WI38 (cell line): ENCODE measurements at regions not wholly inside any gene's neighbourhood (a gene's known extent, or its start where the extent isn't known, plus 50 kb on each side); places are given as distances from the start of the nearest gene placed in this dataset.
"Not testable (repeated sequence)": the region's sequence is repeated elsewhere in the genome, so short reads cannot be mapped to it uniquely, and the experiment has no call there.

Experiments
- H3K4me3 ChIP-seq: 2 replicates; pipeline ENCODE4 v1.5.1; 2011; ENCODE audit warnings: low read depth, mild to moderate bottlenecking, control low read depth, low read length
- CTCF ChIP-seq: IDR thresholded peaks from 2 replicates; pipeline ENCODE4 v1.5.1; 2012; ENCODE audit warnings: low read depth, mild to moderate bottlenecking, control low read depth, low read length

- no peak for TF ChIP-seq CTCF
- no peak overlapping the region for H3K4me3 ChIP-seq
These were observed 80.2 kb downstream of the RGS2 start for GRCh38 chr1:192889082-192889481.

GRCh38 chr1:192890134-192890533 lies 81.3 kb downstream of the RGS2 start:
- H3K4me3 ChIP-seq, result no peak overlapping the region
- no peak for TF ChIP-seq CTCF

- no peak for TF ChIP-seq CTCF
- no peak overlapping the region for H3K4me3 ChIP-seq
These were observed 84.1 kb downstream of the RGS2 start for GRCh38 chr1:192892934-192893333.

GRCh38 chr1:192895487-192895886 lies 86.6 kb downstream of the RGS2 start:
- H3K4me3 ChIP-seq, result not testable (repeated sequence)

- no peak for TF ChIP-seq CTCF
- H3K4me3 ChIP-seq, result no peak overlapping the region
These were observed 87.5 kb downstream of the RGS2 start for GRCh38 chr1:192896376-192896775.

GRCh38 chr1:192901500-192901899 lies 92.7 kb downstream of the RGS2 start:
- TF ChIP-seq CTCF, result no peak
- no peak overlapping the region for H3K4me3 ChIP-seq

GRCh38 chr1:192903142-192903541 lies 94.3 kb downstream of the RGS2 start:
- no peak for TF ChIP-seq CTCF

GRCh38 chr1:192904438-192904895 lies 95.6 kb downstream of the RGS2 start:
- 0 out of 2 replicates have a peak overlapping the region, but pooled peaks have one; percentile 16 for H3K4me3 ChIP-seq
- TF ChIP-seq CTCF, result no peak

More at GRCh38 chr1:192903142-192903541, 94.3 kb downstream of the RGS2 start:
- H3K4me3 ChIP-seq, result no peak overlapping the region
